WTC11 (cell line): ENCODE measurements at regions not wholly inside any gene's neighbourhood (a gene's known extent, or its start where the extent isn't known, plus 50 kb on each side); places are given as distances from the start of the nearest gene placed in this dataset.

Source experiments
- ATAC-seq: fragments of 200-7000 bp; cut with Tn5 transposase; 2 replicates; pipeline ENCODE4 v1.10.0; 2021; ENCODE audit warnings: mild to moderate bottlenecking, moderate library complexity
- CTCF ChIA-PET: fragments of 300-600 bp; sonication (Branson Sonifier 250); formaldehyde crosslinking; loops from one replicate; lab custom pipeline; 2021; ENCODE audit warnings: antibody characterized with exemption; lab: Charles Lee
- POLR2A ChIA-PET: fragments of 350-600 bp; sonication (Branson Sonifier 250); formaldehyde crosslinking; loops from one replicate; lab custom pipeline; 2021; ENCODE audit warnings: antibody characterized with exemption; lab: Charles Lee
- DNase-seq: peaks from one replicate; pipeline ENCODE4 v3.0.0; 2021; ENCODE audit warnings: low spot score
- H3K27ac Mint-ChIP-seq: 2 replicates; pipeline ENCODE4 v1.8.0; 2021; ENCODE audit warnings: mixed read lengths
- H3K27me3 Mint-ChIP-seq: 2 replicates; pipeline ENCODE4 v1.8.0; 2021; ENCODE audit warnings: low read depth, mild to moderate bottlenecking, moderate library complexity, mixed read lengths
- H3K36me3 Mint-ChIP-seq: 2 replicates; pipeline ENCODE4 v1.8.0; 2021; ENCODE audit warnings: mixed read lengths
- H3K4me1 Mint-ChIP-seq: 2 replicates; pipeline ENCODE4 v1.8.0; 2022; ENCODE audit warnings: mixed read lengths
- H3K4me3 Mint-ChIP-seq: 2 replicates; pipeline ENCODE4 v1.8.0; 2021; ENCODE audit warnings: mild to moderate bottlenecking, moderate library complexity, mixed read lengths
- H3K9me3 Mint-ChIP-seq: 2 replicates; pipeline ENCODE4 v1.8.0; 2021; ENCODE audit warnings: mixed read lengths
- ESRRA ChIP-seq: sonication (generic); formaldehyde crosslinking; IDR thresholded peaks from 2 replicates; pipeline ENCODE4 v1.8.1; 2022; ENCODE audit warnings: mild to moderate bottlenecking, missing genetic modification reagents, borderline replicate concordance
- FOXK1 ChIP-seq: sonication (generic); formaldehyde crosslinking; IDR thresholded peaks from 2 replicates; pipeline ENCODE4 v1.8.0; 2022; ENCODE audit warnings: mild to moderate bottlenecking, moderate library complexity, missing genetic modification reagents
- JAZF1 ChIP-seq: fragments of 250-450 bp; sonication (Bioruptor Pico); IDR thresholded peaks from 2 replicates; pipeline ENCODE4 v1.9.0; 2021; ENCODE audit warnings: moderate library complexity, mild to moderate bottlenecking, inconsistent platforms
- MYBL2 ChIP-seq: sonication (generic); formaldehyde crosslinking; IDR thresholded peaks from 2 replicates; pipeline ENCODE4 v1.8.1; 2023; ENCODE audit warnings: mild to moderate bottlenecking, moderate library complexity, missing genetic modification reagents
- NFE2L1 ChIP-seq: sonication (generic); formaldehyde crosslinking; IDR thresholded peaks from 2 replicates; pipeline ENCODE4 v1.8.1; 2023; ENCODE audit warnings: missing genetic modification reagents
- NR2C2 ChIP-seq: sonication (generic); formaldehyde crosslinking; IDR thresholded peaks from 2 replicates; pipeline ENCODE4 v1.8.0; 2022; ENCODE audit warnings: mild to moderate bottlenecking, missing genetic modification reagents
- OVOL2 ChIP-seq: fragments of 250-450 bp; sonication (Bioruptor Pico); IDR thresholded peaks from 2 replicates; pipeline ENCODE4 v1.9.0; 2021; ENCODE audit warnings: mild to moderate bottlenecking, borderline replicate concordance
- RELA ChIP-seq: sonication (generic); formaldehyde crosslinking; IDR thresholded peaks from 2 replicates; pipeline ENCODE4 v1.8.1; 2022; ENCODE audit warnings: missing genetic modification reagents, mild to moderate bottlenecking, borderline replicate concordance
- TEAD1 ChIP-seq: sonication (generic); formaldehyde crosslinking; IDR thresholded peaks from 2 replicates; pipeline ENCODE4 v1.8.0; 2022; ENCODE audit warnings: mild to moderate bottlenecking, missing genetic modification reagents
- ZNF416 ChIP-seq: fragments of 250-450 bp; sonication (Bioruptor Pico); IDR thresholded peaks from 2 replicates; pipeline ENCODE4 v1.9.0; 2021; ENCODE audit warnings: mild to moderate bottlenecking, inconsistent platforms
- TF ChIP-seq, protein P1 (sequence below): sonication (generic); formaldehyde crosslinking; IDR thresholded peaks from 2 replicates; pipeline ENCODE4 v1.8.0; 2022; ENCODE audit warnings: mild to moderate bottlenecking, missing genetic modification reagents
- TF ChIP-seq, protein P2 (sequence below): fragments of 250-450 bp; sonication (Bioruptor Pico); IDR thresholded peaks from 2 replicates; pipeline ENCODE4 v1.9.0; 2021; ENCODE audit warnings: mild to moderate bottlenecking, borderline replicate concordance
- TF ChIP-seq, protein P3 (sequence below): fragments of 250-450 bp; sonication (Bioruptor Pico); IDR thresholded peaks from 2 replicates; pipeline ENCODE4 v1.9.0; 2021; ENCODE audit warnings: mild to moderate bottlenecking
- TF ChIP-seq, protein P4 (sequence below): fragments of 250-450 bp; sonication (Bioruptor Pico); IDR thresholded peaks from 2 replicates; pipeline ENCODE4 v1.8.0; 2021; ENCODE audit warnings: mild to moderate bottlenecking
- TF ChIP-seq, protein P5 (sequence below): fragments of 250-450 bp; sonication (Bioruptor Pico); IDR thresholded peaks from 2 replicates; pipeline ENCODE4 v1.9.0; 2021; ENCODE audit warnings: moderate library complexity, mild to moderate bottlenecking, inconsistent platforms, borderline replicate concordance
- TF ChIP-seq, protein P6 (sequence below): sonication (generic); formaldehyde crosslinking; IDR thresholded peaks from 2 replicates; pipeline ENCODE4 v1.8.0; 2022; ENCODE audit warnings: mild to moderate bottlenecking, missing genetic modification reagents
- TF ChIP-seq, protein P7 (sequence below): sonication (generic); formaldehyde crosslinking; IDR thresholded peaks from 2 replicates; pipeline ENCODE4 v1.8.1; 2022; ENCODE audit warnings: low read depth, missing genetic modification reagents, borderline replicate concordance
- TF ChIP-seq, protein P8 (sequence below): fragments of 200-600 bp; IDR thresholded peaks from 2 replicates; pipeline ENCODE4 v1.8.0; 2022; ENCODE audit warnings: antibody characterized with exemption

DNA sequence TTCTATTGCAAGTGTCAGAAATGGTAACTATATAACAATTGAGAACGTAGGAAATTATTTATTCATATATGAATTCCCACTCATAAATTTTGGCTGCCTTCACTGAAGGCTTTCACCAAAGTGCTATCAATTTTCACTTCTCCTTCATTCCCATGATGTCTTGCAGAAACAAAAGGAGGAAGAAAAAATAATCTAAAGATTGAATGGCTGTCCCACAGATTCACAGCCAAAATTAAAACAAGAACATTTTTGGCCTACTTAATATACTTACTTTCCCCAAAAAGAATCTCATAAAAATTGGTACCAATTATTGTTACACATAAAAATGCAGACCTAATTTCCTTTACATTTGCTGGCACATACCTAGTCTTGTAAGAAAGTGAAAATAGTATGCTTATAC, 616.1 kb downstream of the CD109 start (continued):
- TF ChIP-seq, protein P1, sequence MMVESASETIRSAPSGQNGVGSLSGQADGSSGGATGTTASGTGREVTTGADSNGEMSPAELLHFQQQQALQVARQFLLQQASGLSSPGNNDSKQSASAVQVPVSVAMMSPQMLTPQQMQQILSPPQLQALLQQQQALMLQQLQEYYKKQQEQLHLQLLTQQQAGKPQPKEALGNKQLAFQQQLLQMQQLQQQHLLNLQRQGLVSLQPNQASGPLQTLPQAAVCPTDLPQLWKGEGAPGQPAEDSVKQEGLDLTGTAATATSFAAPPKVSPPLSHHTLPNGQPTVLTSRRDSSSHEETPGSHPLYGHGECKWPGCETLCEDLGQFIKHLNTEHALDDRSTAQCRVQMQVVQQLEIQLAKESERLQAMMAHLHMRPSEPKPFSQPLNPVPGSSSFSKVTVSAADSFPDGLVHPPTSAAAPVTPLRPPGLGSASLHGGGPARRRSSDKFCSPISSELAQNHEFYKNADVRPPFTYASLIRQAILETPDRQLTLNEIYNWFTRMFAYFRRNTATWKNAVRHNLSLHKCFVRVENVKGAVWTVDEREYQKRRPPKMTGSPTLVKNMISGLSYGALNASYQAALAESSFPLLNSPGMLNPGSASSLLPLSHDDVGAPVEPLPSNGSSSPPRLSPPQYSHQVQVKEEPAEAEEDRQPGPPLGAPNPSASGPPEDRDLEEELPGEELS (CRISPR knock-in tag): no peak
- TF ChIP-seq TEAD1 (CRISPR knock-in tag): no peak
- TF ChIP-seq, protein P2, sequence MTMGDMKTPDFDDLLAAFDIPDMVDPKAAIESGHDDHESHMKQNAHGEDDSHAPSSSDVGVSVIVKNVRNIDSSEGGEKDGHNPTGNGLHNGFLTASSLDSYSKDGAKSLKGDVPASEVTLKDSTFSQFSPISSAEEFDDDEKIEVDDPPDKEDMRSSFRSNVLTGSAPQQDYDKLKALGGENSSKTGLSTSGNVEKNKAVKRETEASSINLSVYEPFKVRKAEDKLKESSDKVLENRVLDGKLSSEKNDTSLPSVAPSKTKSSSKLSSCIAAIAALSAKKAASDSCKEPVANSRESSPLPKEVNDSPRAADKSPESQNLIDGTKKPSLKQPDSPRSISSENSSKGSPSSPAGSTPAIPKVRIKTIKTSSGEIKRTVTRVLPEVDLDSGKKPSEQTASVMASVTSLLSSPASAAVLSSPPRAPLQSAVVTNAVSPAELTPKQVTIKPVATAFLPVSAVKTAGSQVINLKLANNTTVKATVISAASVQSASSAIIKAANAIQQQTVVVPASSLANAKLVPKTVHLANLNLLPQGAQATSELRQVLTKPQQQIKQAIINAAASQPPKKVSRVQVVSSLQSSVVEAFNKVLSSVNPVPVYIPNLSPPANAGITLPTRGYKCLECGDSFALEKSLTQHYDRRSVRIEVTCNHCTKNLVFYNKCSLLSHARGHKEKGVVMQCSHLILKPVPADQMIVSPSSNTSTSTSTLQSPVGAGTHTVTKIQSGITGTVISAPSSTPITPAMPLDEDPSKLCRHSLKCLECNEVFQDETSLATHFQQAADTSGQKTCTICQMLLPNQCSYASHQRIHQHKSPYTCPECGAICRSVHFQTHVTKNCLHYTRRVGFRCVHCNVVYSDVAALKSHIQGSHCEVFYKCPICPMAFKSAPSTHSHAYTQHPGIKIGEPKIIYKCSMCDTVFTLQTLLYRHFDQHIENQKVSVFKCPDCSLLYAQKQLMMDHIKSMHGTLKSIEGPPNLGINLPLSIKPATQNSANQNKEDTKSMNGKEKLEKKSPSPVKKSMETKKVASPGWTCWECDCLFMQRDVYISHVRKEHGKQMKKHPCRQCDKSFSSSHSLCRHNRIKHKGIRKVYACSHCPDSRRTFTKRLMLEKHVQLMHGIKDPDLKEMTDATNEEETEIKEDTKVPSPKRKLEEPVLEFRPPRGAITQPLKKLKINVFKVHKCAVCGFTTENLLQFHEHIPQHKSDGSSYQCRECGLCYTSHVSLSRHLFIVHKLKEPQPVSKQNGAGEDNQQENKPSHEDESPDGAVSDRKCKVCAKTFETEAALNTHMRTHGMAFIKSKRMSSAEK (CRISPR knock-in tag): no peak
- no peak for TF ChIP-seq MYBL2 (CRISPR knock-in tag)
- TF ChIP-seq, protein P3, sequence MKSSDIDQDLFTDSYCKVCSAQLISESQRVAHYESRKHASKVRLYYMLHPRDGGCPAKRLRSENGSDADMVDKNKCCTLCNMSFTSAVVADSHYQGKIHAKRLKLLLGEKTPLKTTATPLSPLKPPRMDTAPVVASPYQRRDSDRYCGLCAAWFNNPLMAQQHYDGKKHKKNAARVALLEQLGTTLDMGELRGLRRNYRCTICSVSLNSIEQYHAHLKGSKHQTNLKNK (CRISPR knock-in tag): no peak
- no peak for TF ChIP-seq NFE2L1 (CRISPR knock-in tag)
- TF ChIP-seq, protein P4, sequence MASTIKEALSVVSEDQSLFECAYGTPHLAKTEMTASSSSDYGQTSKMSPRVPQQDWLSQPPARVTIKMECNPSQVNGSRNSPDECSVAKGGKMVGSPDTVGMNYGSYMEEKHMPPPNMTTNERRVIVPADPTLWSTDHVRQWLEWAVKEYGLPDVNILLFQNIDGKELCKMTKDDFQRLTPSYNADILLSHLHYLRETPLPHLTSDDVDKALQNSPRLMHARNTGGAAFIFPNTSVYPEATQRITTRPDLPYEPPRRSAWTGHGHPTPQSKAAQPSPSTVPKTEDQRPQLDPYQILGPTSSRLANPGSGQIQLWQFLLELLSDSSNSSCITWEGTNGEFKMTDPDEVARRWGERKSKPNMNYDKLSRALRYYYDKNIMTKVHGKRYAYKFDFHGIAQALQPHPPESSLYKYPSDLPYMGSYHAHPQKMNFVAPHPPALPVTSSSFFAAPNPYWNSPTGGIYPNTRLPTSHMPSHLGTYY (CRISPR knock-in tag): no peak
- TF ChIP-seq ESRRA (CRISPR knock-in tag): no peak
- TF ChIP-seq, protein P5, sequence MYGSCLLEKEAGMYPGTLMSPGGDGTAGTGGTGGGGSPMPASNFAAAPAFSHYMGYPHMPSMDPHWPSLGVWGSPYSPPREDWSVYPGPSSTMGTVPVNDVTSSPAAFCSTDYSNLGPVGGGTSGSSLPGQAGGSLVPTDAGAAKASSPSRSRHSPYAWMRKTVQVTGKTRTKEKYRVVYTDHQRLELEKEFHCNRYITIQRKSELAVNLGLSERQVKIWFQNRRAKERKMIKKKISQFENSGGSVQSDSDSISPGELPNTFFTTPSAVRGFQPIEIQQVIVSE (CRISPR knock-in tag): no peak

DNA sequence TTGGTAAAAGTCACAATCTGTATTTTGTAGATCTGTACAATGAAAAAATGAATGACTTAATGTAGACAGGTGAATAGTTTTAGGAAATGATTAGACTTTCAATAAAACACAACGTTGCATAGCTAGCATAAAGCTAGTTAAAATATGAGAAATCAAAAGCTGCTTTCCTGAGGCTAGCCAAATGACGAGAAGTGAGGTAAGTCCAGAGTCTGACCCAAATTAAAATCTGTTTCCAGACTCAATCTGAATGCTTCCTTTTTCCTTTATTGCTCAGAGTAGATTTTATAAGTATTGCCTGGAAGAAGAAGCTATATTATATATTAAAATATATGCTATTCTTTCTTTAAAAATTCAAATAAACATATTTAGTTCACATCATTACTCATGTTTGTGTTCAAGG, 615.4 kb downstream of the CD109 start:
- ChIA-PET POLR2A (no interaction called here), CTCF (interaction anchor here (0.8 kb wide), 1 partner anchor 88 kb away, joined by 3 read pairs; no protein-coding TSS in a partner anchor)
- TF ChIP-seq, protein P6, sequence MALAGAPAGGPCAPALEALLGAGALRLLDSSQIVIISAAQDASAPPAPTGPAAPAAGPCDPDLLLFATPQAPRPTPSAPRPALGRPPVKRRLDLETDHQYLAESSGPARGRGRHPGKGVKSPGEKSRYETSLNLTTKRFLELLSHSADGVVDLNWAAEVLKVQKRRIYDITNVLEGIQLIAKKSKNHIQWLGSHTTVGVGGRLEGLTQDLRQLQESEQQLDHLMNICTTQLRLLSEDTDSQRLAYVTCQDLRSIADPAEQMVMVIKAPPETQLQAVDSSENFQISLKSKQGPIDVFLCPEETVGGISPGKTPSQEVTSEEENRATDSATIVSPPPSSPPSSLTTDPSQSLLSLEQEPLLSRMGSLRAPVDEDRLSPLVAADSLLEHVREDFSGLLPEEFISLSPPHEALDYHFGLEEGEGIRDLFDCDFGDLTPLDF (CRISPR knock-in tag): no peak
- TF ChIP-seq ZNF416 (CRISPR knock-in tag) (no peak), NR2C2 (no peak), FOXK1 (no peak), OVOL2 (CRISPR knock-in tag) (no peak), JAZF1 (CRISPR knock-in tag) (no peak), RELA (CRISPR knock-in tag) (no peak), MYBL2 (CRISPR knock-in tag) (no peak)
- TF ChIP-seq, protein P2 (CRISPR knock-in tag): no peak
- TF ChIP-seq, protein P7, sequence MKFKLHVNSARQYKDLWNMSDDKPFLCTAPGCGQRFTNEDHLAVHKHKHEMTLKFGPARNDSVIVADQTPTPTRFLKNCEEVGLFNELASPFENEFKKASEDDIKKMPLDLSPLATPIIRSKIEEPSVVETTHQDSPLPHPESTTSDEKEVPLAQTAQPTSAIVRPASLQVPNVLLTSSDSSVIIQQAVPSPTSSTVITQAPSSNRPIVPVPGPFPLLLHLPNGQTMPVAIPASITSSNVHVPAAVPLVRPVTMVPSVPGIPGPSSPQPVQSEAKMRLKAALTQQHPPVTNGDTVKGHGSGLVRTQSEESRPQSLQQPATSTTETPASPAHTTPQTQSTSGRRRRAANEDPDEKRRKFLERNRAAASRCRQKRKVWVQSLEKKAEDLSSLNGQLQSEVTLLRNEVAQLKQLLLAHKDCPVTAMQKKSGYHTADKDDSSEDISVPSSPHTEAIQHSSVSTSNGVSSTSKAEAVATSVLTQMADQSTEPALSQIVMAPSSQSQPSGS: no peak
- TF ChIP-seq, protein P8, sequence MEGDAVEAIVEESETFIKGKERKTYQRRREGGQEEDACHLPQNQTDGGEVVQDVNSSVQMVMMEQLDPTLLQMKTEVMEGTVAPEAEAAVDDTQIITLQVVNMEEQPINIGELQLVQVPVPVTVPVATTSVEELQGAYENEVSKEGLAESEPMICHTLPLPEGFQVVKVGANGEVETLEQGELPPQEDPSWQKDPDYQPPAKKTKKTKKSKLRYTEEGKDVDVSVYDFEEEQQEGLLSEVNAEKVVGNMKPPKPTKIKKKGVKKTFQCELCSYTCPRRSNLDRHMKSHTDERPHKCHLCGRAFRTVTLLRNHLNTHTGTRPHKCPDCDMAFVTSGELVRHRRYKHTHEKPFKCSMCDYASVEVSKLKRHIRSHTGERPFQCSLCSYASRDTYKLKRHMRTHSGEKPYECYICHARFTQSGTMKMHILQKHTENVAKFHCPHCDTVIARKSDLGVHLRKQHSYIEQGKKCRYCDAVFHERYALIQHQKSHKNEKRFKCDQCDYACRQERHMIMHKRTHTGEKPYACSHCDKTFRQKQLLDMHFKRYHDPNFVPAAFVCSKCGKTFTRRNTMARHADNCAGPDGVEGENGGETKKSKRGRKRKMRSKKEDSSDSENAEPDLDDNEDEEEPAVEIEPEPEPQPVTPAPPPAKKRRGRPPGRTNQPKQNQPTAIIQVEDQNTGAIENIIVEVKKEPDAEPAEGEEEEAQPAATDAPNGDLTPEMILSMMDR: no peak

More for the DNA sequence above, 615.4 kb downstream of the CD109 start:
- Mint-ChIP-seq H3K4me1 (peaks cover 4% of the 10 kb centered on the region), H3K9me3 (peaks cover 2% of the 10 kb centered on the region), H3K27me3 (no peaks in the 10 kb centered on the region), H3K4me3 (no peak overlapping the region), H3K27ac (no peak overlapping the region), H3K36me3 (no peaks in the 10 kb centered on the region)
- no peak for ATAC-seq
- no peak for DNase-seq
